Trophoblast cell (in vitro differentiated cells and primary cell): ENCODE measurements at regions not wholly inside any gene's neighbourhood (a gene's known extent, or its start where the extent isn't known, plus 50 kb on each side); places are given as distances from the start of the nearest gene placed in this dataset.

Experiments
- DNase-seq, 2 donors: peaks; one replicate each; pipeline ENCODE4 v3.0.0-alpha.2; 2016
- H2AFZ ChIP-seq: 2 replicates; pipeline ENCODE4 v1.6.1; 2013; ENCODE audit warnings: low read length, moderate library complexity, mild to moderate bottlenecking; ENCODE audit not compliant: insufficient read depth, poor library complexity
- H2AK5ac ChIP-seq: 2 replicates; pipeline ENCODE4 v1.6.1; 2013; ENCODE audit warnings: mild to moderate bottlenecking, low read length
- H2BK120ac ChIP-seq: 2 replicates; pipeline ENCODE4 v1.6.1; 2013; ENCODE audit warnings: low read length, mild to moderate bottlenecking, moderate library complexity; ENCODE audit not compliant: insufficient read depth, poor library complexity
- H2BK12ac ChIP-seq: 2 replicates; pipeline ENCODE4 v1.6.1; 2013; ENCODE audit warnings: mild to moderate bottlenecking, low read length, moderate library complexity
- H2BK5ac ChIP-seq: 2 replicates; pipeline ENCODE4 v1.6.1; 2013; ENCODE audit warnings: low read length, low read depth, moderate library complexity, mild to moderate bottlenecking; ENCODE audit not compliant: poor library complexity
- H3K14ac ChIP-seq: 2 replicates; pipeline ENCODE4 v1.6.1; 2013; ENCODE audit warnings: mild to moderate bottlenecking, low read length
- H3K18ac ChIP-seq: 2 replicates; pipeline ENCODE4 v1.6.1; 2013; ENCODE audit warnings: mild to moderate bottlenecking, low read length
- H3K23ac ChIP-seq: 2 replicates; pipeline ENCODE4 v1.6.1; 2013; ENCODE audit warnings: low read length
- H3K27ac ChIP-seq: 2 replicates; pipeline ENCODE4 v1.5.1; 2013; ENCODE audit warnings: low read depth, mild to moderate bottlenecking, inconsistent platforms, low read length, moderate library complexity
- H3K27me3 ChIP-seq: 2 replicates; pipeline ENCODE4 v1.6.1; 2013; ENCODE audit warnings: inconsistent platforms, mild to moderate bottlenecking, low read length, moderate library complexity; ENCODE audit not compliant: insufficient read depth
- H3K36me3 ChIP-seq, 2 experiments: 1 replicate in 1 of 2; 2 replicates in 1 of 2; pipeline ENCODE4 v1.6.1; 2013; ENCODE audit warnings: low read length in 2 of 2, mild to moderate bottlenecking in 2 of 2, moderate library complexity in 1 of 2; ENCODE audit not compliant: insufficient read depth in 2 of 2, control insufficient read depth in 1 of 2
- H3K4ac ChIP-seq: 2 replicates; pipeline ENCODE4 v1.6.1; 2013; ENCODE audit warnings: low read depth, mild to moderate bottlenecking, low read length, moderate library complexity
- H3K4me1 ChIP-seq, 2 experiments: 1 replicate in 1 of 2; 2 replicates in 1 of 2; pipeline ENCODE4 v1.6.1; 2013; ENCODE audit warnings: low read length in 2 of 2, mild to moderate bottlenecking in 2 of 2, moderate library complexity in 1 of 2; ENCODE audit not compliant: insufficient read depth in 2 of 2, control insufficient read depth in 1 of 2
- H3K4me2 ChIP-seq: 2 replicates; pipeline ENCODE4 v1.6.1; 2013; ENCODE audit warnings: inconsistent platforms, mild to moderate bottlenecking, low read length, moderate library complexity
- H3K4me3 ChIP-seq: 2 replicates; pipeline ENCODE4 v1.5.1; 2013; ENCODE audit warnings: mild to moderate bottlenecking, low read depth, low read length, inconsistent platforms
- H3K79me1 ChIP-seq: one replicate; pipeline ENCODE4 v1.6.1; 2013; ENCODE audit warnings: low read length
- H3K79me2 ChIP-seq: 2 replicates; pipeline ENCODE4 v1.6.1; 2013; ENCODE audit warnings: low read length, mild to moderate bottlenecking; ENCODE audit not compliant: control insufficient read depth, insufficient read depth, poor library complexity
- H3K9ac ChIP-seq: 2 replicates; pipeline ENCODE4 v1.6.1; 2013; ENCODE audit warnings: mild to moderate bottlenecking, low read length
- H3K9me3 ChIP-seq: 2 replicates; pipeline ENCODE4 v1.6.1; 2013; ENCODE audit warnings: low read depth, mild to moderate bottlenecking, control low read depth, inconsistent platforms, low read length; ENCODE audit not compliant: insufficient read depth
- H4K12ac ChIP-seq: 2 replicates; pipeline ENCODE4 v1.6.1; 2013; ENCODE audit warnings: low read depth, mild to moderate bottlenecking, low read length, moderate library complexity
- H4K8ac ChIP-seq: 2 replicates; pipeline ENCODE4 v1.6.1; 2013; ENCODE audit warnings: low read depth, mild to moderate bottlenecking, low read length, moderate library complexity
- H4K91ac ChIP-seq: one replicate; pipeline ENCODE4 v1.6.1; 2013; ENCODE audit warnings: low read depth, mild to moderate bottlenecking, low read length, moderate library complexity
- WGBS: extraction: QIAGEN DNeasy Blood & Tissue Kit; methylation state at CpG from one replicate; pipeline ENCODE4 v1.1.7; 2013; ENCODE audit warnings: missing lambda C conversion rate; ENCODE audit not compliant: insufficient read length, insufficient coverage; ENCODE audit errors: extremely low coverage; 5-methylcytosine and 5-hydroxymethylcytosine counted together

DNA sequence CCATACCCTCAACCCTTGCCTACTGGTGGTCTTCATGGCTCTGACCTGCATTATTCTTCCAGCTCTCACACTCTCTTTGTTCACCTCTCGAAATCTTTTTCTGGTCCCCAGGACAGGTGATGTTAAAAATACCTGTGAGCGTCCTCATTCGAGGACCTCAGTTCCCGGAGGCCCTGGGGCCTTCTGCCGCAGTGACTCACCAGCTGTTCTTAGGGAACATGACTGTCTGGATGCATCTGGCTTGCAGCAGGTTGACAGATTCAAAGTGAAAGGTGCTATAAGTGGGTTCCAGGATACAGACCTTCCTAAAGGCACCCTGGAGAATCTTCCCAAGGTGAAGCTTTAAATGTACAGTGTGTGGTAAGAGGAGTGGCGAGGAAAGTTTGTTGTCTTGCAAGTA, 210.4 kb upstream of the KCNG1 start:
- Histone ChIP-seq H3K4me3 (no peak overlapping the region), H3K27me3 (no peaks in the 10 kb centered on the region), H3K4ac (no peak overlapping the region), H2AFZ (no peak overlapping the region), H3K4me2 (no peak overlapping the region), H2AK5ac (no peak overlapping the region), H3K14ac (no peak overlapping the region), H3K18ac (no peak overlapping the region), H3K27ac (no peak overlapping the region), H3K23ac (no peak overlapping the region), H3K9ac (no peak overlapping the region), H3K79me2 (no peaks in the 10 kb centered on the region), H3K79me1 (no peaks in the 10 kb centered on the region), H2BK12ac (no peak overlapping the region), H2BK5ac (no peak overlapping the region), H4K12ac (no peak overlapping the region), H3K4me1 (peaks cover 7 to 8% of the 10 kb centered on the region in 2 experiments), H2BK120ac (no peak overlapping the region), H4K91ac (no peak overlapping the region), H4K8ac (no peak overlapping the region), H3K9me3 (no peaks in the 10 kb centered on the region), H3K36me3 (no peaks in the 10 kb centered on the region)
- no CpG with 5 or more reads among the region's 6 CpGs for WGBS
- peak in 1 of 2 donors; percentile 35 for DNase-seq

DNA sequence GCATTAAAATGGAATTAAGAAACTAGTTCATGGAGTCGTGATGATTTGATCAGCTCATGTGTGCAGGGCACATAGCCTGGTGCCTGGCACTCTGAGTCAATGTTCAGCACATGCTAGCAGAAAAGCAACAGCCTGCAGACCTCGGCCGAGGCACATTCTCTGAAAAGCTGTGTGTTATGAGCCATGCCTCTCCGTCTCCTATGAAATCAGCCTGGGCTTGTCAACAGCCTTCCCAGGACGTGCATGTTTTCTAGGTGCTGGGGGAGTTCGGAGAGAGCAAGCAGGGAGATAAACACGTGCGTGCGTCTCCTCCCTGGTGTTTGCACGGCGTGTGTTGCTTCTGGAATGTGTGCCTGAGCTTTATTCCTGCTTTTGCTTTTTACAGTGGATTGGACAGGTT, 207.8 kb upstream of the KCNG1 start:
- Histone ChIP-seq H3K36me3 (no peaks in the 10 kb centered on the region), H3K79me1 (no peaks in the 10 kb centered on the region), H3K23ac (no peak overlapping the region), H3K14ac (no peak overlapping the region), H3K9ac (no peak overlapping the region), H4K91ac (no peak overlapping the region), H3K4me3 (no peak overlapping the region), H3K4me1 (peaks cover 2% of the 10 kb centered on the region in 2 experiments), H2AFZ (no peak overlapping the region), H2AK5ac (no peak overlapping the region), H2BK12ac (no peak overlapping the region), H3K27ac (no peak overlapping the region), H2BK5ac (no peak overlapping the region), H2BK120ac (no peak overlapping the region), H3K18ac (no peak overlapping the region), H3K27me3 (no peaks in the 10 kb centered on the region), H4K8ac (no peak overlapping the region), H3K4ac (no peak overlapping the region), H3K79me2 (no peaks in the 10 kb centered on the region), H4K12ac (no peak overlapping the region), H3K4me2 (no peak overlapping the region), H3K9me3 (no peaks in the 10 kb centered on the region)
- DNase-seq: no peak
- whole genome bisulfite sequencing: no CpG with 5 or more reads among the region's 11 CpGs

DNA sequence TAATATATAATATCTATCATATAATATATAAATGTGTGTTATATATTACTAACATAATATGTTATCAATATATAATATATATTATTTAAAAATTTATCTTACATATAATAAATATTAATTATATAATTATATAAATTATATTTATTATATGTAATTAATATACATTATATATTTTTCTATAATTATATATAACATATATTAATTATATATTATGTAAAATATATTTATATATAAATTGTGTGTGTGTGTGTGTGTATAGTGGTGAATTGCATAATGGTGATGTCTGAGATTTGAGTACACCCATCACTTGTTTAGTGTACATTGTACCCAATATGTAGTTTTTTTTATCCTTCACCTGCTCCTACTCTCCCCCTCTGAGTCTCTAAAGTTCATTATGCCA, 205.9 kb upstream of the KCNG1 start:
- Histone ChIP-seq H3K14ac (no peak overlapping the region), H3K9me3 (no peaks in the 10 kb centered on the region), H3K23ac (no peak overlapping the region), H3K27ac (no peak overlapping the region), H3K36me3 (no peaks in the 10 kb centered on the region), H3K18ac (no peak overlapping the region), H4K91ac (no peak overlapping the region), H3K27me3 (no peaks in the 10 kb centered on the region), H3K4me2 (no peak overlapping the region), H2BK12ac (no peak overlapping the region), H3K9ac (no peak overlapping the region), H3K4me3 (no peak overlapping the region), H2AK5ac (no peak overlapping the region), H2AFZ (no peak overlapping the region), H3K79me2 (no peaks in the 10 kb centered on the region), H2BK5ac (no peak overlapping the region), H2BK120ac (no peak overlapping the region), H4K12ac (no peak overlapping the region), H3K4me1 (peaks cover 2% of the 10 kb centered on the region in 2 experiments), H3K4ac (no peak overlapping the region), H4K8ac (no peak overlapping the region), H3K79me1 (no peaks in the 10 kb centered on the region)
- DNase-seq: no peak

DNA sequence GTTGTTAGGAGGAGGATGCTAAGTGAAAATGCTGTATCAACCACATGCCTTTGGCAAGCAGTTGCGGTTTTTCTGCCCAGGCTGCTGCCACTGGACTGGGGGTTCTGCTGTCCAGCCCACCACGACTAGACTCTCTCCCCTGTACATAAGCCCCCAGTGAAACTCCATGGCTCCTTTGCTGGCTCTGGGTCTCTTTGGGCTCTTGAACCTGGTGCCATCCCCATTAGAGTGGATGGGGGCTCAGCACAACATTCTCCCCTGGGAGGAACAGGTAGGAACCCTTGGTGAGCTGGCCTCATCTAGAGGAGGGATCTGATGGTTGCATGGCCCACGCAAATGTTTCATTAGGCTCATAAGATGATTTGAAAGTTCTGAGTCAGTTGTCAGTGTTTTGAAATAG, 204.8 kb upstream of the KCNG1 start:
- H4K91ac ChIP-seq: no peak overlapping the region
- H3K18ac ChIP-seq: no peak overlapping the region
- no peaks in the 10 kb centered on the region for H3K27me3 ChIP-seq
- H3K4me1 ChIP-seq: peaks cover 2% of the 10 kb centered on the region in 2 experiments
- H3K23ac ChIP-seq: no peak overlapping the region
- no peak overlapping the region for H3K14ac ChIP-seq
- H2AK5ac ChIP-seq: no peak overlapping the region
- no peak for DNase-seq
- no peak overlapping the region for H3K4ac ChIP-seq
- H3K4me3 ChIP-seq: no peak overlapping the region
- H3K79me2 ChIP-seq: no peaks in the 10 kb centered on the region
- H4K12ac ChIP-seq: no peak overlapping the region
- H3K79me1 ChIP-seq: no peaks in the 10 kb centered on the region
- no peak overlapping the region for H3K27ac ChIP-seq
- H3K9ac ChIP-seq: no peak overlapping the region
- no peak overlapping the region for H2BK120ac ChIP-seq
- no peak overlapping the region for H2BK5ac ChIP-seq
- H3K9me3 ChIP-seq: no peaks in the 10 kb centered on the region
- no CpG with 5 or more reads among the region's 3 CpGs for WGBS
- no peak overlapping the region for H3K4me2 ChIP-seq
- no peak overlapping the region for H2AFZ ChIP-seq
- no peak overlapping the region for H4K8ac ChIP-seq
- no peak overlapping the region for H2BK12ac ChIP-seq
- H3K36me3 ChIP-seq: no peaks in the 10 kb centered on the region
